ENCODE measurements at regions not wholly inside any gene's neighbourhood (a gene's known extent, or its start where the extent isn't known, plus 50 kb on each side); places are given as distances from the start of the nearest gene placed in this dataset.
"Not testable (repeated sequence)": the region's sequence is repeated elsewhere in the genome, so short reads cannot be mapped to it uniquely, and the experiment has no call there.

- DNase-seq: no peak
These were observed 163.5 kb downstream of the C9orf50 start for GRCh38 chr9:129457325-129457779.

DNA sequence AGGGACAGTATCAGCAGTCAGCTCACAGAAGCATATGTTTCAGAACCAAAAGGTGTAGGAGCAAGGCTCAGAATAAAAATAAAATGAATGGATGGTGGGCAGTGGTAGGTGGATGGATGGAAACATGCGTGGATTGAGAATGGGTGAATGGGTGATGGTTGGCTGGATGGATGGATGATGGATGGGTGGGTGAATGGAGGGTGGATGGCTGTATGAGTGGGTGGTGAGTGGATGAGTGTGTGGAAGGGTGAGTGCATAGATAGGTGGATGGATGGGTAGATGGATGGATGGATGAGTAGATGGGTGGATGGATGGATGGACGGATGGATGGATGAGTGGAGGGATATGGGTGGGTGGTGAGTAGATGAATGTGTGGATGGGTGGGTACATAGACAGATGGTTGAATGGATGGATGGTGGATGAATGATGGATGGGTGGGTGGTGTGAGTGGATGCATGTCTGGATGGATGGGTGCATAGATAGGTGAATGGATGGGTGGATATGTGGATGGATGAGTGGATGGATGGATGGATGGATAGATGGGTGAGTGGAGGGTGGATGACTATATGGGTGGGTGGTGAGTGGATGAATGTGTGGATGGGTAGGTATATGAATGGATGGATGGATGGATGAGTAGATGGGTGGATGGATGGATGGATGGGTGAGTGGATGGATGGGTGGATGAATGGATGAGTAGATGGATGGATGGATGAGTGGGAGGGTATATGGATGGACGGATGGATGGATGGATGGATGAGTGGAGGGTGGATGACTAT is 164.2 kb downstream of the C9orf50 start:
- DNase-seq: no peak

GRCh38 chr9:129455151-129455995 is 165.5 kb downstream of the C9orf50 start:
- DNase-seq: no peak

DNA sequence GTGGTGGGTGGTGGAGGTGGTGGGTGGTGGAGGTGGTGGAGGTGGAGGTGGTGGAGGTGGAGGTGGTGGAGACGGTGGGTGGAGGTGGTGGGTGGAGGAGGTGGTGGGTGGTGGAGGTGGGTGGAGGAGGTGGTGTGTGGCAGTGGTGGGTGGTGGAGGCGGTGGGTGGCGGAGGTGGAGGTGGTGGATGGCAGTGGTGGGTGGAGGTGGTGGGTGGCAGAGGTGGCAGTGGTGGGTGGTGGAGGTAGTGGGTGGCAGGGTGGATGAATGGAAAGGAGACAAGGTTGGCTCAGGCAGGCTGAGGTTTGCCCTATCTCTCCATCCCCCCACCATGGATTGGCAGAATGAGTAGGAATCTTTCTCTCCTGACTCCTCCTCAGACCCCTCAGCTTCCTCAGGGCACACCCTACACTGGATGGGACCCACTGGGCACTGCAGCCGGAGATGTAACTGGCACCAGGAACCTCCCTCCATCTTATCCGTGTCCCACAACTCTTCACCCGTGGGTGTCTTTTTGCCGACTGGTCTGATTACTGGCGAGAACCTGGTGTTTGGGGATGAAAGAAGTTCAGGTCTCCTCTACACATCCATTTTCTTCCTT is 166.3 kb downstream of the C9orf50 start:
- no peak for DNase-seq

DNA sequence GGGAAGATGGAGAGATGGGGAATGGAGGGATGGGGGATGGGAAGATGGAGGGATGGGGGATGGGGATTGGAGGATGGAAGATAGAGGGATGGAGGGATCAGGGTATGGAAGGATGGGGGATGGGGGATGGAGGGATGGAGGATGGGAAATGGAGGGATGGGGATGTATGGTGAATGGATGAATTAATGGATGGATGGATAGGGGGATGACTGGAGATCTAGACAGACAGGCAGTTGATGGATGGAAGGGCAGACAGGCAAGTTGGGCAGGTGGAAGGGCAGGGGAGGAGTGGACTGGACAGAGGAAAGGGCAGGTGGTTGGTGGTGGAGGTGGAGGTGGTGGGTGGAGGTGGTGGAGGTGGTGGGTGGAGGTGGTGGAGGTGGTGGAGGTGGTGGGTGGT is 167.2 kb downstream of the C9orf50 start:
- no peak for DNase-seq

DNA sequence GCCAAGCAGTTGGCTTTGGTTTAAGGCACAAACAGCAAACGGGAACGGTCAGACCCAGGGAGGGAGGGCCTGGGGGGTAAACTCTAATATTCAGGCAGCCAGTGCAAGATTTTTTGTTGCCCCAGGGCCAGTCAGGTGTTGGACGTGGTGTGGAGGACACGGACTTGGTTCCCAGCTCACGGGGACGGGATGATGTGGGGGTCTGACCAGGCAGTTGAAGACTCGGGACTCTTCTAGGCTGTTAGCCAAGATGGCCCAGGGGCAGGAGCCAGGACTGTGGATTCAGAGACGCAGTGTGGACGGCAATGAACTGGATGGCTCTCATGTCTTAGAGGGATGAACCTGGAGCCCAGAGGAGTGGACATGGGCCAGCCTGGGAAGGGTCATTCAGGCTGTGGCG is 169.2 kb downstream of the C9orf50 start:
- no peak for DNase-seq

DNA sequence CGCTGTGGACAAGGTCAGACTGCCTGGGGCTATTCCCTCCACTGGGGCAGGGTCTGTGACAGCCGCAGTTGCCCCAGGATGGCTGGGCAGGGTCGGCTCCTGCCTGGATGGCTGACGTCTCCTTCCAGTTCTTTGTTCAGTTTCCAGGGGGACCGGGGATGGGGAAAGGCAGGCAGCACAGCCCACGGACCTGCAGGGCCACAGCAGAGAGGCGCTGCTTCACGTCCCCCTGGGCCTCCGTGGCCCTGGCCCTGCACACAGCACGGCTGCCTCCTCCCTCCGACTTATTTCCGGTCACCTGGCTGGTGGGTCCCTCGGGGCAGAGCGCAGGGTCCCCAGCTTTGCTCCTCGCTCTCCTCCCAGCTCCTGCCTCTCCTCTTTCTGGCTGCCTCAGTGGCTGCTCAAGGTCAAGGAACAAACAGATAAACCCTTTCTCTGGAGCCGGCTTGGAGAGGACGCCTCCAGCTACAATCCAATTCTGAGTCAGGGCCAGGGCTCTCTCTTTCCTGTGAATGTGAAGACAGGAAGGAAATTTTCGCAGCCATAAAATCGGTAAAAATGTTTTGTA is 169.7 kb downstream of the C9orf50 start:
- DNase-seq: peak; percentile 53

DNA sequence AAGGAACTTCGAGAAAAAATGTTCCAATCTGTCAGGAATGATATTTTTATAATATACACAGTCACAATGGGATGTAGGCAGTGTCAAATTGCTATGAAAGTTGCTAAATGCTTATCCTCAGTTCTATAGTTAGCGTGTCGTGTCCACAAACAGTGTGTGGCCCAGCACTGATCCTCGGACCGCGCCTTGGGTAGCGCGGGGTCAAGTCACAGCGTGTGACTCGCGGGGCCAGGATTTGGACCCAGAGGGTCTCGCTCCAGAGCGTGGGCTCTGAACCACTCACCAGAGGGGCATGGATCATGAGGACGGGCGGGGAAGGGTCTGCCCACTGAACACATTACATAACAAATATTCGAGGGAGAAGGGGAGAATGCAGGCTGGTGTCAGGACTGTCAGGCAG is 171.8 kb downstream of the C9orf50 start:
- DNase-seq: no peak

DNA sequence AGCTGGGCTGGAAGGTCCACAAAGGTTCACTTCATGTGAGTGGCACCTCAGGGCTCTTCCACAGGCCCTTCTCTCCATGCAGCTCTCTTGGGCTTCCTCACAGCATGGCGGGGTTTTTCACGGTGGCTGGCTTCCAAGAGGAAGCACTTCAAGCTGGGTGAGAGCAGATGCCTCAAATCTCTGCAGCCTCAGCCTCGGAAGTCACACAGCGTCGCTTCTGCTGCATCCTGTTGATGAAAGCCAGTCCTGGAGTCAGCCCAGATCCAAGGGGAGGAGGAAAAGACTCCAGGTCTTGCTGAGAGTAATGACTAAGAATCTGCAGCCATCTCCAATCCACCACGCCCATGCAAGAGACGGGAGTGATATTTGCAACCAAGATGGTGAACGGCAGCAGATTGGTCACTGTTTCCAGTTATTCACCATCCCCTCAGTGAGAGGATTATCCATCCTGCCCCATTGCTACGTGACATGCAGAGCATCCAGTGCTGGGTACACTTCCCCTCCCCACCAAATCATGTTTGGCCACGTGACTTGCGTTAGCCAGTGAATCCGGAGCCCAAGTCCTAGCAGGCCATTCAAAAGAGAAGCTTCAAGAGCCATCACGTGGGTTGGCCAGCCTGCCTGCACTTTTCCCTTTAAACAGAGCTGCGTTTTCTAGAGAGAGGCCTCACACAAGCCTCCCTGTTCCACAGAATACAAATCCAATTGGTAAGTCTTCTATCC is 173.9 kb downstream of the C9orf50 start:
- no peak for DNase-seq

DNA sequence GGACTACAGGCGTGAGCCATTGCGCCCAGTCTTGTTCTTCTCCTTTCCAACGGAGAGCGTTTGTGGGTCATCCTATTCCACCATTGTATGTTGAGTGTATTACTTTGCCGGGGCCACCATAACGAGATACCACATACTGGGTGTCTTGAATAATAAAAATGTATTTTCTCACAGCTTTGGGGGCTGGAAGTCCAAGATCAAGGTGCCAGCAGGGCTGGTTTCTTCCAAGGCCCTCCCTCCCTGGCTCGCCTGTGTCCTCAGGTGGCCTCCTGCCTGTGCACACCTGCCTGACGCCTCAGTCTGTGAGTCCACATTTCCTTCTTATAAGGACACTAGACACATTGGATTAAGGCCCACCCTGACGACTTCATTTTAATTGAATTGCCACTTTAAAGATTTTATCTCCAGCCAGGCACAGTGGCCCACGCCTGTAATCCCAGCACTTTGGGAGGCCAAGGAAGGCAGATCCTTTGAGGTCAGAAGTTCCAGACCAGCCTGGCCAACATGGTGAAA is 175.1 kb downstream of the C9orf50 start:
- DNase-seq: no peak

GRCh38 chr9:129443515-129444164 is 177.3 kb downstream of the C9orf50 start:
- not testable (repeated sequence) for DNase-seq

DNA sequence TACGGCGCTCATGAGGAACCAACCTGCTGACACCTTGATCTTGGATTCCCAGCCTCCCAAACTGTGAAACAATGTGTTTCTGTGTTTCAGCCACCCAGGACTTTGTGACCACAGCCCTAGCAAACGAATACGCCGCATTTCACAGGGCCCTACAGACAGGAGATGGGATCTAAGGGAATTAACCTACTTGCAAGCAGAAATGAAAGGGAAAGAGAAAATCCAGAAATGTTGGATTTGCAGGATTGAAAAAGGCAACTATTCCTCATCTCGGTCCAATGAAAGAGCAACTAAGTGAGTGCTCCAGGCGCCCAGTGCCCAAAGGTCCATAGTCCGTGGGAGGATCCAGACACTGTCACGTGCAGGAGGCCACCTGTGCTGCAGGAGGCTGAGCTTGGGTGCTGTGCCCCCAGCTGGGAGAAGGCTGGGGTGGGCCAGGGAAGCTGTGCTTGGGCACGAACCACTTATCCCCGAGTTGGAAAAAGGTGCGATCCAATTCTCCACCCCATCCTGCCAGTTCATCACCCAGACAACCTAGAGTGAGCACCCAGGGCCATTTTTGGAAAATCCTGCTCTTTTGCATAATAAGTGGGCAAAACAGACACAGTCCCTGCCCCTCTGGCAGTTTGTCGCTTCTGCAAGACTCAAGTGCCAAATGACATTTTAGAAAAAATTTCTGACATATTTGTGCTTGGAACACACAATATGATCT is 177.9 kb downstream of the C9orf50 start:
- DNase-seq: no peak

DNA sequence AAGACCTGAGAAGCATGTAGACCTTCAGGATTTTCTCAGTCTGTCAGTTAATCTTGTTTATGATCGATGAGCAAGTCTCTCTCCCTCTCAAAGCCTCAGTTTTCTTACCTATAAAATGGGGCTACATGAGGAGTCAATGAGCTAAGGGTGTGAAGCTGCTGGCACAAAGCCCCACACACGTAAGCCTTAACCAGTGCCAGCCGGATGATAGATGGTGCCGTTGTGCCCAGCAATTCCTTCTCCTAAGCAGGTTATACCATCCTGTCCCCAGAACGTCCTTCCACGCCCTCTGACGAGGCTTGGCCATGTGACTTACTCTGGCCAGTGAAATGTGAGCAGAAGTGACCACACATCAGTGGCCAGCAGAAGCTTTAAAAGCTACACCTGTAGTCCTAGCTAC is 179.0 kb downstream of the C9orf50 start:
- no peak for DNase-seq

- no peak for DNase-seq
These were observed 180.3 kb downstream of the C9orf50 start for GRCh38 chr9:129440435-129441186.

DNA sequence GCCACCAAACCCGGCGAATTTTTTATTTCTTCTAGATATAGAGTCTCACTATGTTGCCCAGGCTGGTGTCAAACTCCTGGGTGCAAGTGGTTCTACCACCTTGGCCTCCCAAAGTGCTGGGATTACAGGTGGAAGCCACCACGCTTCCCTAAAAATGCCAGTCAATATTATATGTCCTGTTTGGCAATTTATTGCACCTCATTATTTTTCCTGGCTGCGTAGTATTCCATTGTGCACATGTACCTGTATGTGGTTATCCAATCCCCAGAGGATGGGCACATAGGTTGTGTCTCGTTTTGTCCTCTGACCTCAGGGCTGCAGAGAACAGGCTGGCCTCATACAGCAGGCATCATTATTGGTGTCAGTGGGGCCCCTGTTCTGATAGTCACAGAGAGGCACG is 181.7 kb downstream of the C9orf50 start:
- DNase-seq: no peak

DNA sequence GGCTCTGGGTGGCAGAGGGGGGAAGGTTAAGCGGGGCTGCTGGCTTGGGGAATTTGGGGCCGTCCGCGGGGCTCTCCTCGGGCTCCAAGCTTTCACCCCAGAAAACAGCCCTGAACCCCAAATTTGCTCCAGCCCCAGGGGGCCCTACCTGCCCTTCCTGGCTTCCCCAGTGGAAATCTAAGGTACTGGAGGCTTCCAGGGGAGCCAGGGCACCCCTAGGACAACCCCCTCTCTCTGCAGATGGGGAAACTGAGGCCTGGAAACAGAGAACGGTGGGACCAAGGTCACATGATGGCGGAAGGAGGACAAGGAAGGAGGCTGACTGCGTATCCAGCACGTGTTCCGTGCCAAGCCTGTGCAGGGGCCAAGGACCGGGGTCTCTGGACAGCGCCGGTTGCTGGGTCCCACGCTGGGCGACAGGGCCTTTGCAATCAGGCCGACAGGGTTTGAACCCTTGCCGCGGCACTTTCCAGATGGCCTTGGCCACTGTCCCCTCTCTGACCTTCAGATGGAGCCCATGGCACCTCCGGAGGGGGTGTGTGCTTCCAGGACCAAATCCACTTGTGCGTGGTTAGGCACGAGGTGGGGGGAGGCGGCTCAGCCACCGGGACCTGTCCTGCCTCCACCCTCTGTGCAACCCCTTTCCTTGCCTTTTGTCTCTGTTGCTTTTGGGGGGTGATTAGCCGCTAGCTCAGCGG is 183.1 kb downstream of the C9orf50 start:
- DNase-seq: no peak

DNA sequence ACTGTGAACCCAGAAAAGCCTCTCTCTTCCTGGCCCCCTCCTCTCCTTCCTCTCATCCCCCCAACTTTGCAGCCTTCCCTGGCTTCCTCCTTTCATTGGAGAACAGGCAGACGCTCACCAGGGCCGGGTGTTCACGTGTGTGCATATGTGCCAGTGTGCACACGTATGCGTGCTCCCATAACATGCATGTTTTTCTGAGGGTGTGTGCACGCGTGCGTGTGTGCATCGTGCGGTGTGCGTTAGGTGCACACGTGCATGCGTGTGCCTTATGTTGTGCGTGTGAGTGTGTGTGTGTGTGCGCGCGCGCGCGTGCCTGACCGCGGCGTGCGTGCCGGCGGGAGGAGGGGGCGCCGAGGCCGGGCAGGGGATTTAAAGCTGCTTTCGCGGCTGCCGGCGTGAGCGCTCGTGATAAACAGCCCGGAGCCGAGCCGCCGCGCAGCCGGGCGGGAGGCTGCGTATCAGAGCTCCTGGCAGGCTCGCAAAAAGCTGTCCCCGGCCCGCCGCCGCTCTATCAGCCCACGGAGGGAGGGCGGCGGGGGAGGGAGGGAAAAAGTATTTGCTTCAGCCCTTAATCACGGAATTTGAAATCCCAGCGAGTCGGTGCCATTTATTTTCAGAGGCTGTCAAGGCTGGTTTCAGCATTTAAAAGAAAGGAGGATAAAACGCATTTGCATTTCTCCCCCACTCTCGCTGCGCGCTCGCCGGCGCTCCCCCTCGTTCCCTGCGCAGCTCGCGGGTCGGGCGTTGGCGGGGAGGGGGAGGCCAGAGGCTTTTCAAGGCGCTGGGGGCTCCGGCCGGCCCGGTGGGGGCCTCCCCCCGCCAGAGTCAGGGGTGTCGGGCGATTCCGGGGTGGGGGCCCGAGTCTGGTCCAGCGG is 183.9 kb downstream of the C9orf50 start:
- DNase-seq: peak; percentile 65
